ENCODE measurements at regions not wholly inside any gene's neighbourhood (a gene's known extent, or its start where the extent isn't known, plus 50 kb on each side); places are given as distances from the start of the nearest gene placed in this dataset.

GRCh38 chr22:26890870-26891269 lies 233.5 kb downstream of the MIAT start:
- H3K4me1 ChIP-seq (ENCODE audit: insufficient read depth, low read length, severe bottlenecking) = no peaks in the 10 kb centered on the region
- no peak for TF ChIP-seq EZH2 (IDR thresholded peaks at IDR 0.05; ENCODE audit: borderline replicate concordance, low read length)
- no peak for TF ChIP-seq CTCF (IDR thresholded peaks at IDR 0.05; ENCODE audit: low read length)
- H3K27ac ChIP-seq (ENCODE audit: low read depth, low read length, poor library complexity, severe bottlenecking) = no peak overlapping the region
- no peaks in the 10 kb centered on the region for H4K20me1 ChIP-seq (ENCODE audit: insufficient read depth, low read length)
- H3F3A ChIP-seq (ENCODE audit: insufficient read depth, low read length) = no peaks in the 10 kb centered on the region
- H3K79me2 ChIP-seq (ENCODE audit: insufficient read depth, low read length) = no peaks in the 10 kb centered on the region
- no peak overlapping the region for H2AFZ ChIP-seq (ENCODE audit: low read length)
- H3K9me2 ChIP-seq (ENCODE audit: low read depth, low read length) = no peaks in the 10 kb centered on the region
- peaks cover 10% of the 10 kb centered on the region; the same call in 1 of the 2 replicates for H3K27me3 ChIP-seq (ENCODE audit: insufficient read depth, low read length)
- H3K9me3 ChIP-seq (ENCODE audit: low read length) = no peaks in the 10 kb centered on the region
- no peaks in the 10 kb centered on the region for H3K36me3 ChIP-seq (ENCODE audit: insufficient read depth, low read length)
- no peak overlapping the region for H3K4me3 ChIP-seq (ENCODE audit: low read depth, low read length, poor library complexity, severe bottlenecking)
- no peak overlapping the region for H3K9ac ChIP-seq (ENCODE audit: low read length)
- H3K4me2 ChIP-seq (ENCODE audit: low read length) = no peak overlapping the region

- Histone ChIP-seq H3K9ac (ENCODE audit: low read length) (no peak overlapping the region), H3F3A (ENCODE audit: insufficient read depth, low read length) (no peaks in the 10 kb centered on the region), H4K20me1 (ENCODE audit: insufficient read depth, low read length) (no peaks in the 10 kb centered on the region), H3K79me2 (ENCODE audit: insufficient read depth, low read length) (no peaks in the 10 kb centered on the region), H3K4me3 (ENCODE audit: low read depth, low read length, poor library complexity, severe bottlenecking) (no peak overlapping the region), H2AFZ (ENCODE audit: low read length) (no peak overlapping the region), H3K27ac (ENCODE audit: low read depth, low read length, poor library complexity, severe bottlenecking) (no peak overlapping the region), H3K4me1 (ENCODE audit: insufficient read depth, low read length, severe bottlenecking) (no peaks in the 10 kb centered on the region), H3K27me3 (ENCODE audit: insufficient read depth, low read length) (peaks cover 10% of the 10 kb centered on the region; the same call in 1 of the 2 replicates), H3K9me3 (ENCODE audit: low read length) (no peaks in the 10 kb centered on the region), H3K4me2 (ENCODE audit: low read length) (no peak overlapping the region), H3K36me3 (ENCODE audit: insufficient read depth, low read length) (no peaks in the 10 kb centered on the region), H3K9me2 (ENCODE audit: low read depth, low read length) (no peaks in the 10 kb centered on the region)
- TF ChIP-seq EZH2 (IDR thresholded peaks at IDR 0.05; ENCODE audit: borderline replicate concordance, low read length) (no peak), CTCF (IDR thresholded peaks at IDR 0.05; ENCODE audit: low read length) (no peak)
Observed at GRCh38 chr22:26891429-26891828, 234.0 kb downstream of the MIAT start.

GRCh38 chr22:26892166-26893041 lies 235.0 kb downstream of the MIAT start:
- no peaks in the 10 kb centered on the region for H4K20me1 ChIP-seq (ENCODE audit: insufficient read depth, low read length)
- no peaks in the 10 kb centered on the region for H3K36me3 ChIP-seq (ENCODE audit: insufficient read depth, low read length)

More at GRCh38 chr22:26892166-26893041, 235.0 kb downstream of the MIAT start:
- Histone ChIP-seq H3K4me2 (ENCODE audit: low read length) (no peak overlapping the region), H3K4me1 (ENCODE audit: insufficient read depth, low read length, severe bottlenecking) (no peaks in the 10 kb centered on the region), H3K9ac (ENCODE audit: low read length) (no peak overlapping the region), H3F3A (ENCODE audit: insufficient read depth, low read length) (no peaks in the 10 kb centered on the region), H3K9me2 (ENCODE audit: low read depth, low read length) (no peaks in the 10 kb centered on the region), H3K4me3 (ENCODE audit: low read depth, low read length, poor library complexity, severe bottlenecking) (no peak overlapping the region), H3K79me2 (ENCODE audit: insufficient read depth, low read length) (no peaks in the 10 kb centered on the region), H3K9me3 (ENCODE audit: low read length) (no peaks in the 10 kb centered on the region), H2AFZ (ENCODE audit: low read length) (no peak overlapping the region), H3K27me3 (ENCODE audit: insufficient read depth, low read length) (peaks cover 10% of the 10 kb centered on the region; the same call in 1 of the 2 replicates), H3K27ac (ENCODE audit: low read depth, low read length, poor library complexity, severe bottlenecking) (no peak overlapping the region)
- TF ChIP-seq EZH2 (IDR thresholded peaks at IDR 0.05; ENCODE audit: borderline replicate concordance, low read length) (no peak), CTCF (IDR thresholded peaks at IDR 0.05; ENCODE audit: low read length) (no peak)

All from OCI-LY1 (cell line).